Smooth muscle cell (in vitro differentiated cells): ENCODE measurements at regions not wholly inside any gene's neighbourhood (a gene's known extent, or its start where the extent isn't known, plus 50 kb on each side); places are given as distances from the start of the nearest gene placed in this dataset.

Experiments
- DNase-seq: peaks from one replicate; lab custom pipeline; 2025; ENCODE audit not compliant: unreplicated experiment; lab: John Stamatoyannopoulos, UW
- H2AFZ ChIP-seq: fragments of 200-600 bp; sonication (generic); 2 replicates; pipeline ENCODE4 v1.6.0; 2016; ENCODE audit warnings: antibody characterized with exemption, low read depth, mild to moderate bottlenecking
- H3F3A ChIP-seq: fragments of 200-600 bp; sonication (generic); 2 replicates; pipeline ENCODE4 v1.6.0; 2017; ENCODE audit warnings: antibody characterized with exemption, low read depth
- H3K27ac ChIP-seq: fragments of 200-600 bp; sonication (generic); 2 replicates; pipeline ENCODE4 v1.5.1; 2016; ENCODE audit warnings: low read depth, mild to moderate bottlenecking
- H3K27me3 ChIP-seq: fragments of 200-600 bp; sonication (generic); 2 replicates; pipeline ENCODE4 v1.6.1; 2016; ENCODE audit warnings: low read depth, mild to moderate bottlenecking
- H3K36me3 ChIP-seq: fragments of 200-600 bp; sonication (generic); 2 replicates; pipeline ENCODE4 v1.5.1; 2016; ENCODE audit warnings: low read depth
- H3K4me1 ChIP-seq: fragments of 200-600 bp; sonication (generic); 2 replicates; pipeline ENCODE4 v1.5.1; 2016; ENCODE audit warnings: low read depth
- H3K4me2 ChIP-seq: fragments of 200-600 bp; sonication (generic); 2 replicates; pipeline ENCODE4 v1.6.0; 2016; ENCODE audit warnings: mild to moderate bottlenecking
- H3K4me3 ChIP-seq: fragments of 200-600 bp; sonication (generic); 2 replicates; pipeline ENCODE4 v1.5.1; 2016; ENCODE audit warnings: mild to moderate bottlenecking
- H3K79me2 ChIP-seq: fragments of 200-600 bp; sonication (generic); 2 replicates; pipeline ENCODE4 v1.6.0; 2016; ENCODE audit warnings: low read depth, mild to moderate bottlenecking
- H3K9ac ChIP-seq: fragments of 200-600 bp; sonication (generic); 2 replicates; pipeline ENCODE4 v1.6.0; 2016; ENCODE audit warnings: low read depth
- H3K9me3 ChIP-seq: fragments of 200-600 bp; sonication (generic); replicated peaks from 2 replicates; pipeline ENCODE4 v1.5.1; 2016; ENCODE audit warnings: low read depth
- H4K20me1 ChIP-seq: fragments of 200-600 bp; sonication (generic); 2 replicates; pipeline ENCODE4 v1.6.0; 2016; ENCODE audit warnings: low read depth
- WGBS: methylation state at CpG from one replicate; pipeline ENCODE4 v1.1.7; 2016; ENCODE audit warnings: low lambda C conversion rate; 5-methylcytosine and 5-hydroxymethylcytosine counted together
- TF ChIP-seq, protein P1 (sequence below): fragments of 200-600 bp; sonication (generic); IDR thresholded peaks from 2 replicates; pipeline ENCODE4 v1.5.1; 2017; ENCODE audit warnings: borderline replicate concordance, mild to moderate bottlenecking, antibody characterized with exemption; ENCODE audit not compliant: insufficient read depth, poor library complexity, severe bottlenecking

DNA sequence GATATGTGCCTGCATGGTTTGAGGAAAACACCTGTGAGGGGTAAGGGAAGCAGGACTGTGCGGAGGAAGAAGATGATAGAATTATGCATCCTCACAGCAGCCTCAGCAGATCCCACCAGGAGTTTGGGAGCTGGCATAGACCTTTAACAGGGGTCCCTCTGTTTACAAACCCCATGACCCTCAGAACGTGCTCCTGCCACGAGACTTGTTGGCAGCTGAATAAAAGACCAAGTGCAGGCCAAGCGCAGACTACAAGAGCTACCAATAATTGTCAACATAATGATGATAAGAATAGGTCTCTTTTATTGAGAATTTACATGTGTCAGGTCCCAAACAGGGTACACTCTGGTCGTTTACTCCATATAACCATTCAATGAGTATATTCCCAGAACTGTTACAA is 236.0 kb downstream of the MED10 start:
- TF ChIP-seq, protein P1, sequence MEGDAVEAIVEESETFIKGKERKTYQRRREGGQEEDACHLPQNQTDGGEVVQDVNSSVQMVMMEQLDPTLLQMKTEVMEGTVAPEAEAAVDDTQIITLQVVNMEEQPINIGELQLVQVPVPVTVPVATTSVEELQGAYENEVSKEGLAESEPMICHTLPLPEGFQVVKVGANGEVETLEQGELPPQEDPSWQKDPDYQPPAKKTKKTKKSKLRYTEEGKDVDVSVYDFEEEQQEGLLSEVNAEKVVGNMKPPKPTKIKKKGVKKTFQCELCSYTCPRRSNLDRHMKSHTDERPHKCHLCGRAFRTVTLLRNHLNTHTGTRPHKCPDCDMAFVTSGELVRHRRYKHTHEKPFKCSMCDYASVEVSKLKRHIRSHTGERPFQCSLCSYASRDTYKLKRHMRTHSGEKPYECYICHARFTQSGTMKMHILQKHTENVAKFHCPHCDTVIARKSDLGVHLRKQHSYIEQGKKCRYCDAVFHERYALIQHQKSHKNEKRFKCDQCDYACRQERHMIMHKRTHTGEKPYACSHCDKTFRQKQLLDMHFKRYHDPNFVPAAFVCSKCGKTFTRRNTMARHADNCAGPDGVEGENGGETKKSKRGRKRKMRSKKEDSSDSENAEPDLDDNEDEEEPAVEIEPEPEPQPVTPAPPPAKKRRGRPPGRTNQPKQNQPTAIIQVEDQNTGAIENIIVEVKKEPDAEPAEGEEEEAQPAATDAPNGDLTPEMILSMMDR: no peak
- no peaks in the 10 kb centered on the region for H3K79me2 ChIP-seq
- H3F3A ChIP-seq: no peaks in the 10 kb centered on the region
- no peaks in the 10 kb centered on the region for H3K9me3 ChIP-seq
- no peak for DNase-seq
- H3K27ac ChIP-seq: no peak overlapping the region
- no peak overlapping the region for H2AFZ ChIP-seq
- no peak overlapping the region for H3K4me2 ChIP-seq
- 83% methylated on average over 5 of the region's 5 CpGs for WGBS
- no peaks in the 10 kb centered on the region for H3K27me3 ChIP-seq
- H3K9ac ChIP-seq: no peak overlapping the region
- no peak overlapping the region for H3K4me3 ChIP-seq
- no peaks in the 10 kb centered on the region for H3K4me1 ChIP-seq
- H3K36me3 ChIP-seq: no peaks in the 10 kb centered on the region
- H4K20me1 ChIP-seq: no peaks in the 10 kb centered on the region

DNA sequence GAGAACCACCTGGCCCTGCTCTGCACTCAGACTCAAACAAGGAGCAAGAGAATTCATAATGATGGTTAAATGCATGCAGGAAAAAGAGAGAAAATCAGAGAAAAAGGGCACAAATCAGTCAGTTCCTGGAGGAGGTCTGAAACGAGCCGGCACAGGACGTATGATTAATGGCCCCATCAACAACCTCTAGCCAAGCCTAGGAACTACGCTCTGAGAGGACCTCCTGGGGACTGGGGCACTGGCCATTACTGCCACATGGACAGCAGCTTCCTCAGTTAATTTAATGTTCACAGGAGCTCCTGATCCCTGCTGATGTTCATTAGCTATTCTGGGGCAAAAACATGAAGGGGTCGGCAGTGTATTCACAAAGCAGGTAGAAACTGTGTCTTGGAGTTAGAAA is 238.1 kb downstream of the MED10 start:
- H3K79me2 ChIP-seq: no peaks in the 10 kb centered on the region
- H3K9me3 ChIP-seq: no peaks in the 10 kb centered on the region
- no peaks in the 10 kb centered on the region for H3K4me1 ChIP-seq
- WGBS: 83% methylated on average over 5 of the region's 5 CpGs
- TF ChIP-seq, protein P1: no peak
- no peaks in the 10 kb centered on the region for H4K20me1 ChIP-seq
- H3K27ac ChIP-seq: no peak overlapping the region
- H3K36me3 ChIP-seq: no peaks in the 10 kb centered on the region
- H3F3A ChIP-seq: no peaks in the 10 kb centered on the region
- no peak for DNase-seq
- H3K4me3 ChIP-seq: no peak overlapping the region
- no peak overlapping the region for H3K4me2 ChIP-seq
- H3K27me3 ChIP-seq: no peaks in the 10 kb centered on the region
- no peak overlapping the region for H2AFZ ChIP-seq
- no peak overlapping the region for H3K9ac ChIP-seq

DNA sequence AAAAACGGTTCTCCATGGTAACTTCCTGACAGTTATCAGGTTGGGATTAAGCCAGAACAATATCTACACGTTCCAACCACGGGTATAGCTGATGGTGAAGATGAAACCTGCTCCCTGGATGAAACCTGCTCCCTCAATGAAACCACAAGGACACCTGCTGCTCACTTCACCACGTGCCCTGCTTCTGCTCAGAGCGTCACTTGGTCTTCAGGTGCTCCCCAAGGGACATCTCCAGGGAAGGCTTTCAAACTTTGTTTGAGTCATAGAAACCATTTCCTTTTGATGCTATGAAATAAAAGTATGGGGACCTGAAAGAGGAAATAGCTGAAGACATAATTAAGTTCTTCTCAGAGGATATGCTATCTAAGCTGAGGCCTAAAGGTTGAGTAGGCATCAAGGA is 242.4 kb downstream of the MED10 start:
- Histone ChIP-seq H4K20me1 (no peaks in the 10 kb centered on the region), H3K27me3 (no peaks in the 10 kb centered on the region), H3K4me1 (no peaks in the 10 kb centered on the region), H2AFZ (no peak overlapping the region), H3K27ac (no peak overlapping the region), H3K4me2 (no peak overlapping the region), H3K79me2 (no peaks in the 10 kb centered on the region), H3K36me3 (no peaks in the 10 kb centered on the region), H3K4me3 (no peak overlapping the region), H3K9me3 (no peaks in the 10 kb centered on the region), H3K9ac (no peak overlapping the region), H3F3A (no peaks in the 10 kb centered on the region)
- DNase-seq: no peak
- TF ChIP-seq, protein P1: no peak
- 72% methylated on average over 5 of the region's 5 CpGs for WGBS

DNA sequence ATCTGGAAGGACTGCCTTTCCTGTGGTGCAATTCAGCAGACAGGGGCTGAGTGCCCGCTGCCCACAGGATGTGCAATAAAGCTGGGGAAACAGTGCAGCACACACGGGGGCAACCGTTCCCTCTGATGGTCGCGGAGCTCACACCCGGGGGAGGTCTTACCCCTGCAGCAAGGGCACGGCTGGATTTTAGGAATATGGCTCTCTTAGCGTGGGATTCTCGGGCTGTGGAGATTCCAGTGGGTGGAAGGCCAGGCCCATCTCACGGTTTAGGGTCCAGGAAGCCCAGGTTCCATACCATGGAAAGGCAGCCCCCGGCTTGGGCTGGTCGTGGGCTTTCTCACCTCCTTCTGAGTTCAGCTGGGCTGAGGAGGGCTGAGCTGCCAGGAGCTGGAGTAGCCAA is 244.1 kb downstream of the MED10 start:
- TF ChIP-seq, protein P1: no peak
- Histone ChIP-seq H3K79me2 (no peaks in the 10 kb centered on the region), H3K4me1 (no peaks in the 10 kb centered on the region), H3K4me2 (no peak overlapping the region), H3K36me3 (no peaks in the 10 kb centered on the region), H3K27ac (no peak overlapping the region), H4K20me1 (no peaks in the 10 kb centered on the region), H3K9ac (no peak overlapping the region), H3F3A (no peaks in the 10 kb centered on the region), H3K4me3 (no peak overlapping the region), H3K27me3 (no peaks in the 10 kb centered on the region), H2AFZ (no peak overlapping the region), H3K9me3 (no peaks in the 10 kb centered on the region)
- WGBS: 88% methylated on average over 12 of the region's 12 CpGs
- no peak for DNase-seq
